Naive thymus-derived CD4-positive, alpha-beta T cell (primary cell): ENCODE measurements at regions not wholly inside any gene's neighbourhood (a gene's known extent, or its start where the extent isn't known, plus 50 kb on each side); places are given as distances from the start of the nearest gene placed in this dataset.

ENCODE experiments used
- ATAC-seq: fragments of 150-1000 bp; cut with Tn5 transposase; 2 replicates; pipeline ENCODE4 v1.10.0; 2021; ENCODE audit warnings: mild to moderate bottlenecking, moderate library complexity
- CTCF ChIA-PET: fragments of 350-600 bp; sonication (Branson Sonifier 250); formaldehyde crosslinking; loops from one replicate; lab custom pipeline; 2021; ENCODE audit warnings: antibody characterized with exemption; lab: Charles Lee
- POLR2A ChIA-PET: fragments of 350-600 bp; sonication (Branson Sonifier 250); formaldehyde crosslinking; loops from one replicate; lab custom pipeline; 2021; ENCODE audit warnings: antibody characterized with exemption, inconsistent platforms; lab: Charles Lee
- DNase-seq, 9 donors: peaks; one replicate each; pipeline versions ENCODE4 v3.0.0 to v3.0.0-alpha.2; 2020 to 2022; ENCODE audit warnings: mixed read lengths in 1 of 9
- H3K27ac ChIP-seq: one replicate; pipeline ENCODE4 v1.7.0; 2013; ENCODE audit warnings: mild to moderate bottlenecking, low read depth, low read length, moderate library complexity
- H3K27me3 ChIP-seq, 2 donors: one replicate each; pipeline ENCODE4 v1.7.0; 2013; ENCODE audit warnings: low read length in 2 of 2, mild to moderate bottlenecking in 2 of 2, moderate library complexity in 2 of 2; ENCODE audit not compliant: control insufficient read depth in 2 of 2, insufficient read depth in 2 of 2
- H3K36me3 ChIP-seq, 3 experiments: 1 replicate in 2 of 3; 2 replicates in 1 of 3; pipeline ENCODE4 v1.7.0; 2013; ENCODE audit warnings: low read length in 3 of 3, mild to moderate bottlenecking in 3 of 3, moderate library complexity in 1 of 3; ENCODE audit not compliant: insufficient read depth in 3 of 3, control insufficient read depth in 2 of 3
- H3K4me1 ChIP-seq, 2 donors: one replicate each; pipeline ENCODE4 v1.7.0; 2013; ENCODE audit warnings: low read length in 2 of 2, mild to moderate bottlenecking in 2 of 2, moderate library complexity in 1 of 2; ENCODE audit not compliant: control insufficient read depth in 2 of 2, insufficient read depth in 2 of 2
- H3K4me3 ChIP-seq: 2 replicates; pipeline ENCODE4 v1.7.0; 2013; ENCODE audit warnings: mild to moderate bottlenecking, low read length
- H3K9me3 ChIP-seq, 3 experiments: 1 replicate in 2 of 3; 2 replicates in 1 of 3; pipeline ENCODE4 v1.7.0; 2013; ENCODE audit warnings: low read length in 3 of 3; ENCODE audit not compliant: control insufficient read depth in 2 of 3
- H3K27ac Mint-ChIP-seq, 9 donors: one replicate each; pipeline ENCODE4 v1.8.0; 2020 to 2022; ENCODE audit warnings: mixed read lengths in 9 of 9, mild to moderate bottlenecking in 8 of 9, moderate library complexity in 5 of 9, inconsistent platforms in 2 of 9
- H3K27me3 Mint-ChIP-seq, 5 donors: one replicate each; pipeline ENCODE4 v1.8.0; 2021 to 2022; ENCODE audit warnings: mixed read lengths in 5 of 5, mild to moderate bottlenecking in 1 of 5
- H3K36me3 Mint-ChIP-seq, 5 donors: one replicate each; pipeline ENCODE4 v1.8.0; 2020 to 2022; ENCODE audit warnings: mixed read lengths in 5 of 5, mild to moderate bottlenecking in 3 of 5, inconsistent platforms in 1 of 5
- H3K4me1 Mint-ChIP-seq, 7 donors: one replicate each; pipeline ENCODE4 v1.8.0; 2020 to 2022; ENCODE audit warnings: mixed read lengths in 7 of 7, mild to moderate bottlenecking in 3 of 7, inconsistent platforms in 1 of 7
- H3K4me3 Mint-ChIP-seq, 10 donors: one replicate each; pipeline ENCODE4 v1.8.0; 2020 to 2022; ENCODE audit warnings: mild to moderate bottlenecking in 10 of 10, mixed read lengths in 10 of 10, moderate library complexity in 6 of 10, inconsistent platforms in 2 of 10
- H3K9me3 Mint-ChIP-seq, 11 donors: one replicate each; pipeline ENCODE4 v1.8.0; 2020 to 2022; ENCODE audit warnings: mixed read lengths in 11 of 11, mild to moderate bottlenecking in 4 of 11, inconsistent platforms in 1 of 11, moderate library complexity in 1 of 11
- intact Hi-C, 2 donors: fragments of 100-400 bp; cut with micrococcal nuclease; formaldehyde crosslinking; loops; one replicate each; pipeline ENCODE4 v1.15.1; 2023

GRCh38 chr4:180557950-180558349 is 1685.3 kb upstream of the TENM3 start:
- Histone ChIP-seq H3K27ac (no peak overlapping the region), H3K36me3 (no peaks in the 10 kb centered on the region), H3K9me3 (no peaks in the 10 kb centered on the region), H3K4me3 (no peak overlapping the region), H3K27me3 (no peaks in the 10 kb centered on the region), H3K4me1 (no peaks in the 10 kb centered on the region)
- Mint-ChIP-seq H3K27me3 (no peaks in the 10 kb centered on the region), H3K9me3 (peaks cover 0 to 9% (median 0%) of the 10 kb centered on the region in 11 donors), H3K27ac (no peak overlapping the region), H3K4me1 (peaks cover 0 to 1% (median 0%) of the 10 kb centered on the region in 7 donors), H3K4me3 (no peak overlapping the region), H3K36me3 (no peaks in the 10 kb centered on the region)
- DNase-seq: no peak
- ATAC-seq: no peak
- intact Hi-C loops: no loop called here
- ChIA-PET POLR2A (no interaction called here), CTCF (no interaction called here)

- Histone ChIP-seq H3K27me3 (no peaks in the 10 kb centered on the region), H3K4me1 (no peaks in the 10 kb centered on the region), H3K36me3 (no peaks in the 10 kb centered on the region), H3K27ac (no peak overlapping the region), H3K4me3 (no peak overlapping the region), H3K9me3 (no peaks in the 10 kb centered on the region)
- ChIA-PET POLR2A (no interaction called here), CTCF (no interaction called here)
- Mint-ChIP-seq H3K4me1 (peaks cover 0 to 1% (median 0%) of the 10 kb centered on the region in 7 donors), H3K27me3 (no peaks in the 10 kb centered on the region), H3K9me3 (peaks cover 0 to 9% (median 0%) of the 10 kb centered on the region in 11 donors), H3K27ac (no peak overlapping the region), H3K36me3 (no peaks in the 10 kb centered on the region), H3K4me3 (no peak overlapping the region)
- intact Hi-C loops: no loop called here
- DNase-seq (no peak), ATAC-seq (no peak)
Observed at GRCh38 chr4:180558427-180558826, 1684.8 kb upstream of the TENM3 start.

GRCh38 chr4:180560896-180561295 is 1682.3 kb upstream of the TENM3 start:
- no peaks in the 10 kb centered on the region for H3K27me3 Mint-ChIP-seq
- H3K36me3 ChIP-seq: no peaks in the 10 kb centered on the region
- intact Hi-C loops: no loop called here
- H3K9me3 Mint-ChIP-seq: peaks cover 0 to 6% (median 0%) of the 10 kb centered on the region in 11 donors
- H3K4me1 Mint-ChIP-seq: peaks cover 0 to 1% (median 0%) of the 10 kb centered on the region in 7 donors
- POLR2A ChIA-PET: no interaction called here
- ATAC-seq (no peak), DNase-seq (no peak)
- H3K27me3 ChIP-seq: no peaks in the 10 kb centered on the region
- no peak overlapping the region for H3K4me3 ChIP-seq
- peaks cover 0 to 3% (median 0%) of the 10 kb centered on the region in 3 experiments for H3K9me3 ChIP-seq
- H3K27ac Mint-ChIP-seq: no peak overlapping the region
- no peak overlapping the region for H3K4me3 Mint-ChIP-seq
- no peak overlapping the region for H3K27ac ChIP-seq
- no peaks in the 10 kb centered on the region for H3K36me3 Mint-ChIP-seq
- H3K4me1 ChIP-seq: no peaks in the 10 kb centered on the region
- CTCF ChIA-PET: no interaction called here

DNA sequence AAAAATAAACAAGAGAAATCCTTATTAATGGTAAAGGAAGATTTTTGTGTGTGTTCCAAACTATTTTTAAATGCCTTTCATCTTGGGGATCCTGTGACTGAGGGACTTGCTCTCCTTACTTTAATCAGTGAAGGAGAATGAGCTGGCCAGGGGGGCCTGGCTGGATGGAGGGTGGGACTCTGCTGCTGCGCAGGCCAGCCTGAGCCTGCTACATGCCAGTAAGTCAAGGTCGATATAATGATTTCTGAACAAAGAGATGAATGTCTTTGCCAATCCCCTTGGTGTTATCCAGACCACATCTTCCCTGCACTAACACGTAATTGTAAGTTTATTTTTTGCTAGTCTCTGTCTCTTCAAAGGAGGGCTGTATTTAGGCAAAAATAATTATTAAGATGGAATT is 1679.2 kb upstream of the TENM3 start:
- Mint-ChIP-seq H3K4me1 (peaks cover 0 to 3% (median 0%) of the 10 kb centered on the region in 7 donors), H3K36me3 (no peaks in the 10 kb centered on the region), H3K9me3 (peaks cover 0 to 15% (median 0%) of the 10 kb centered on the region in 11 donors), H3K27me3 (no peaks in the 10 kb centered on the region), H3K27ac (no peak overlapping the region), H3K4me3 (no peak overlapping the region)
- ATAC-seq (no peak), DNase-seq (no peak)
- Histone ChIP-seq H3K9me3 (peaks cover 0 to 7% (median 0%) of the 10 kb centered on the region in 3 experiments), H3K4me3 (no peak overlapping the region), H3K27ac (no peak overlapping the region), H3K27me3 (no peaks in the 10 kb centered on the region), H3K4me1 (no peaks in the 10 kb centered on the region), H3K36me3 (no peaks in the 10 kb centered on the region)
- ChIA-PET POLR2A (no interaction called here), CTCF (no interaction called here)
- intact Hi-C loops: no loop called here

GRCh38 chr4:180564448-180564847 is 1678.8 kb upstream of the TENM3 start:
- Histone ChIP-seq H3K4me3 (no peak overlapping the region), H3K4me1 (no peaks in the 10 kb centered on the region), H3K9me3 (peaks cover 0 to 7% (median 0%) of the 10 kb centered on the region in 3 experiments), H3K27me3 (no peaks in the 10 kb centered on the region), H3K36me3 (no peaks in the 10 kb centered on the region), H3K27ac (no peak overlapping the region)
- Mint-ChIP-seq H3K4me3 (no peak overlapping the region), H3K9me3 (peaks cover 0 to 15% (median 0%) of the 10 kb centered on the region in 11 donors), H3K27me3 (no peaks in the 10 kb centered on the region), H3K4me1 (peaks cover 0 to 3% (median 0%) of the 10 kb centered on the region in 7 donors), H3K36me3 (no peaks in the 10 kb centered on the region), H3K27ac (no peak overlapping the region)
- no peak for DNase-seq
- no peak for ATAC-seq
- POLR2A ChIA-PET: no interaction called here
- CTCF ChIA-PET: no interaction called here
- intact Hi-C loops: no loop called here

DNA sequence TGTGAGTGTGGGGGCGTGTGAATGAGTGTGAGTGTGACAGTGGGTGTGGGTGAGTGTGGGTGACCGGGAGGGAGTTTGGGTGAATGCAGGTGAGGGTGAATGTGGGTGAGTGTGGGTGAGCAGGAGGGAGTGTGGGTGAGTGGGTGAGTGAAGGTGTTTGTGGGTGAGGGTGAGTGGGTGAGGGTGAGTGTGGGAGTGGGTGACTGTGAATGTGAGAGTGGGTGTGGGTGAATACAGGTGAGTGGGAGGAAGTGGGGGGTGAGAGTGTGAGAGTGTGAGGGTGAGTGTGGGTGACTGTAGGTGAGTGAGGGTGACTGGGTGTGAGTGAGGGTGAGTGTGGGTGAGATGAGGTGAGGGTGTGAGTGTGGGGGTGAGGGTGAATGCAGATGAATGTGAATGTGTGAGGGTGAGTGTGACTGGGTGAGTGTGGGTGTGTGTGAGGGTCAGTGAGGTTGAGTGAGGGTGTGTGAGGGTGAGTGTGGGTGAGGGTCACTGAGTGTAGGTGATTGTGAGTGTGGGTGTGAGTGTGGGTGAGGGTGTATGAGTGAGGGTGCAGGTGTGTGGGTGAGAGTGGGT is 1677.3 kb upstream of the TENM3 start:
- intact Hi-C loops: no loop called here
- Mint-ChIP-seq H3K27ac (no peak overlapping the region), H3K27me3 (no peaks in the 10 kb centered on the region), H3K9me3 (peaks cover 0 to 18% (median 1%) of the 10 kb centered on the region in 11 donors), H3K36me3 (no peaks in the 10 kb centered on the region), H3K4me3 (no peak overlapping the region), H3K4me1 (peaks cover 0 to 2% (median 0%) of the 10 kb centered on the region in 7 donors)
- ChIA-PET CTCF (no interaction called here), POLR2A (no interaction called here)
- no peaks in the 10 kb centered on the region for H3K27me3 ChIP-seq
- no peak overlapping the region for H3K27ac ChIP-seq
- H3K4me1 ChIP-seq: no peaks in the 10 kb centered on the region
- ATAC-seq: peak; percentile 34
- no peak for DNase-seq
- H3K9me3 ChIP-seq: peaks cover 0 to 7% (median 0%) of the 10 kb centered on the region in 3 experiments
- no peaks in the 10 kb centered on the region for H3K36me3 ChIP-seq
- no peak overlapping the region for H3K4me3 ChIP-seq

GRCh38 chr4:180566492-180566891 is 1676.7 kb upstream of the TENM3 start:
- intact Hi-C loops: no loop called here
- Histone ChIP-seq H3K27ac (no peak overlapping the region), H3K9me3 (peaks cover 0 to 7% (median 0%) of the 10 kb centered on the region in 3 experiments), H3K27me3 (no peaks in the 10 kb centered on the region), H3K36me3 (no peaks in the 10 kb centered on the region), H3K4me3 (no peak overlapping the region), H3K4me1 (no peaks in the 10 kb centered on the region)
- H3K4me1 Mint-ChIP-seq: peaks cover 0 to 1% (median 0%) of the 10 kb centered on the region in 7 donors
- ATAC-seq (peak; percentile 37), DNase-seq (no peak)
- H3K27ac Mint-ChIP-seq: no peak overlapping the region
- H3K9me3 Mint-ChIP-seq: peaks cover 0 to 18% (median 1%) of the 10 kb centered on the region in 11 donors
- no peaks in the 10 kb centered on the region for H3K27me3 Mint-ChIP-seq
- no peak overlapping the region for H3K4me3 Mint-ChIP-seq
- CTCF ChIA-PET: no interaction called here
- POLR2A ChIA-PET: no interaction called here
- no peaks in the 10 kb centered on the region for H3K36me3 Mint-ChIP-seq
